CD14-positive monocyte (primary cell): ENCODE measurements at regions not wholly inside any gene's neighbourhood (a gene's known extent, or its start where the extent isn't known, plus 50 kb on each side); places are given as distances from the start of the nearest gene placed in this dataset.

Source experiments
- DNase-seq, 3 donors: peaks; one replicate each; pipeline ENCODE4 v3.0.0-alpha.2; 2011 to 2022
- H2AFZ ChIP-seq: 2 replicates; pipeline ENCODE4 v1.6.0; 2012; ENCODE audit warnings: mild to moderate bottlenecking, low read depth, low read length, inconsistent platforms; ENCODE audit not compliant: insufficient read depth, poor library complexity, severe bottlenecking
- H3K27ac ChIP-seq, 2 donors: 1 replicate in 1 of 2; 2 replicates in 1 of 2; pipeline ENCODE4 v1.5.1; 2012 to 2013; ENCODE audit warnings: low read length in 2 of 2, control low read depth in 1 of 2, inconsistent platforms in 1 of 2, low read depth in 1 of 2, mild to moderate bottlenecking in 1 of 2
- H3K27me3 ChIP-seq, 2 donors: one replicate each; pipeline versions ENCODE4 v1.6.0 to v1.6.1; 2011 to 2013; ENCODE audit warnings: low read length in 2 of 2; ENCODE audit not compliant: control insufficient read depth in 2 of 2, insufficient read depth in 2 of 2
- H3K36me3 ChIP-seq, 2 donors: replicated peaks in 1 of 2; 1 replicate in 1 of 2; 2 replicates in 1 of 2; pipeline versions ENCODE4 v1.5.1 to v1.6.1; 2012 to 2013; ENCODE audit warnings: low read length in 2 of 2, control low read depth in 1 of 2, inconsistent platforms in 1 of 2, mild to moderate bottlenecking in 1 of 2; ENCODE audit not compliant: insufficient read depth in 2 of 2, control insufficient read depth in 1 of 2
- H3K4me1 ChIP-seq, 2 donors: 1 replicate in 1 of 2; 2 replicates in 1 of 2; pipeline versions ENCODE4 v1.5.1 to v1.6.1; 2012 to 2013; ENCODE audit warnings: low read length in 2 of 2, control low read depth in 1 of 2, inconsistent platforms in 1 of 2, mild to moderate bottlenecking in 1 of 2, moderate library complexity in 1 of 2; ENCODE audit not compliant: insufficient read depth in 2 of 2, control insufficient read depth in 1 of 2
- H3K4me2 ChIP-seq: replicated peaks from 2 replicates; pipeline ENCODE3; 2012; ENCODE audit warnings: low read length, moderate library complexity, mild to moderate bottlenecking; ENCODE audit not compliant: poor library complexity, severe bottlenecking; ENCODE audit errors: extremely low read depth
- H3K4me3 ChIP-seq, 3 experiments: fragments of 200-600 bp in 1 of 3; sonication (generic) in 1 of 3; replicated peaks in 1 of 3; 1 replicate in 2 of 3; 2 replicates in 1 of 3; pipeline ENCODE4 v1.5.1; 2011 to 2013; ENCODE audit warnings: low read length in 3 of 3, mild to moderate bottlenecking in 3 of 3, control low read depth in 2 of 3, low read depth in 2 of 3, inconsistent platforms in 1 of 3, moderate library complexity in 1 of 3
- H3K79me2 ChIP-seq: 2 replicates; pipeline ENCODE4 v1.6.0; 2012; ENCODE audit warnings: mild to moderate bottlenecking, control low read depth, inconsistent platforms, low read length, moderate library complexity; ENCODE audit not compliant: insufficient read depth
- H3K9ac ChIP-seq: 2 replicates; pipeline ENCODE4 v1.6.0; 2017; ENCODE audit warnings: low read length, mild to moderate bottlenecking; ENCODE audit not compliant: insufficient read depth, poor library complexity, severe bottlenecking
- H3K9me3 ChIP-seq, 2 donors: replicated peaks in 1 of 2; 1 replicate in 1 of 2; 2 replicates in 1 of 2; pipeline versions ENCODE4 v1.5.1 to v1.6.1; 2012 to 2013; ENCODE audit warnings: low read length in 2 of 2, control low read depth in 1 of 2; ENCODE audit not compliant: control insufficient read depth in 1 of 2, insufficient read depth in 1 of 2
- H4K20me1 ChIP-seq: 2 replicates; pipeline ENCODE4 v1.6.0; 2012; ENCODE audit warnings: mild to moderate bottlenecking, low read length, control low read depth, moderate library complexity; ENCODE audit not compliant: insufficient read depth
- H3K27ac Mint-ChIP-seq, 7 donors: one replicate each; pipeline ENCODE4 v1.8.0; 2020; ENCODE audit warnings: mild to moderate bottlenecking in 7 of 7, mixed read lengths in 7 of 7, moderate library complexity in 6 of 7, inconsistent platforms in 2 of 7
- H3K27me3 Mint-ChIP-seq, 3 donors: one replicate each; pipeline ENCODE4 v1.8.0; 2021 to 2022; ENCODE audit warnings: low read depth in 3 of 3, mild to moderate bottlenecking in 3 of 3, mixed read lengths in 3 of 3, moderate library complexity in 3 of 3, inconsistent platforms in 1 of 3
- H3K36me3 Mint-ChIP-seq, 2 donors: one replicate each; pipeline ENCODE4 v1.8.0; 2020; ENCODE audit warnings: mixed read lengths in 2 of 2, inconsistent platforms in 1 of 2, mild to moderate bottlenecking in 1 of 2
- H3K4me1 Mint-ChIP-seq: one replicate; pipeline ENCODE4 v1.8.0; 2020; ENCODE audit warnings: mild to moderate bottlenecking, mixed read lengths
- H3K4me3 Mint-ChIP-seq, 2 donors: one replicate each; pipeline ENCODE4 v1.8.0; 2020; ENCODE audit warnings: mild to moderate bottlenecking in 2 of 2, mixed read lengths in 2 of 2, moderate library complexity in 1 of 2
- H3K9me3 Mint-ChIP-seq, 7 donors: one replicate each; pipeline ENCODE4 v1.8.0; 2020 to 2022; ENCODE audit warnings: mixed read lengths in 7 of 7, mild to moderate bottlenecking in 6 of 7, moderate library complexity in 6 of 7, inconsistent platforms in 2 of 7
- CTCF ChIP-seq: fragments of 200-600 bp; IDR thresholded peaks from one replicate; pipeline ENCODE4 v1.8.0; 2022; ENCODE audit warnings: antibody characterized with exemption, mild to moderate bottlenecking
- WGBS: methylation state at CpG from one replicate; pipeline ENCODE4 v1.1.5; 2013; ENCODE audit warnings: missing lambda C conversion rate; ENCODE audit not compliant: insufficient coverage; 5-methylcytosine and 5-hydroxymethylcytosine counted together
- intact Hi-C, 2 donors: fragments of 100-400 bp; cut with micrococcal nuclease; formaldehyde crosslinking; loops; one replicate each; pipeline versions ENCODE4 v1.15.0 to v1.15.1; 2023

GRCh38 chr2:17199741-17200140, 318.5 kb downstream of the RAD51AP2 start:
- H3K4me2 ChIP-seq, result no peak overlapping the region
- Mint-ChIP-seq H3K4me1 (peaks cover 5% of the 10 kb centered on the region), H3K4me3 (no peak overlapping the region), H3K9me3 (peaks cover 0 to 2% (median 0%) of the 10 kb centered on the region in 7 donors), H3K27ac (no peak overlapping the region), H3K27me3 (no peaks in the 10 kb centered on the region), H3K36me3 (no peaks in the 10 kb centered on the region)
- H2AFZ ChIP-seq, result no peak overlapping the region
- H3K36me3 ChIP-seq, result no peaks in the 10 kb centered on the region
- DNase-seq, result no peak
- no peak overlapping the region for H3K27ac ChIP-seq
- no peaks in the 10 kb centered on the region for H4K20me1 ChIP-seq
- H3K79me2 ChIP-seq, result no peaks in the 10 kb centered on the region
- TF ChIP-seq CTCF, result no peak
- H3K27me3 ChIP-seq, result no peaks in the 10 kb centered on the region
- intact Hi-C loops, result no loop called here
- H3K4me1 ChIP-seq, result no peaks in the 10 kb centered on the region
- no peaks in the 10 kb centered on the region for H3K9me3 ChIP-seq
- H3K4me3 ChIP-seq, result no peak overlapping the region
- no peak overlapping the region for H3K9ac ChIP-seq
- 88% methylated on average over 2 of the region's 3 CpGs for WGBS

GRCh38 chr2:17196380-17196779, 321.9 kb downstream of the RAD51AP2 start:
- H3K79me2 ChIP-seq, result no peaks in the 10 kb centered on the region
- no peak overlapping the region for H3K27ac ChIP-seq
- no peak overlapping the region for H3K9ac ChIP-seq
- peaks cover 0 to 7% of the 10 kb centered on the region in 2 donors for H3K9me3 ChIP-seq
- peaks cover 0 to 1% (median 0%) of the 10 kb centered on the region in 3 donors for H3K27me3 Mint-ChIP-seq
- no peaks in the 10 kb centered on the region for H4K20me1 ChIP-seq
- H3K4me2 ChIP-seq, result no peak overlapping the region
- no peak overlapping the region for H2AFZ ChIP-seq
- H3K4me3 ChIP-seq, result no peak overlapping the region
- WGBS, result 11% methylated on average over 1 of the region's 3 CpGs
- H3K4me1 Mint-ChIP-seq, result no peaks in the 10 kb centered on the region
- no peaks in the 10 kb centered on the region for H3K4me1 ChIP-seq
- no peaks in the 10 kb centered on the region for H3K36me3 ChIP-seq
- intact Hi-C loops, result no loop called here
- peak overlapping the region in 1 of 7 donors; percentile 22 for H3K27ac Mint-ChIP-seq
- no peak overlapping the region for H3K4me3 Mint-ChIP-seq
- H3K9me3 Mint-ChIP-seq, result peaks cover 0 to 6% (median 0%) of the 10 kb centered on the region in 7 donors
- no peaks in the 10 kb centered on the region for H3K36me3 Mint-ChIP-seq
- no peak for TF ChIP-seq CTCF
- no peak for DNase-seq
- H3K27me3 ChIP-seq, result no peaks in the 10 kb centered on the region
